ENCODE measurements at regions not wholly inside any gene's neighbourhood (a gene's known extent, or its start where the extent isn't known, plus 50 kb on each side); places are given as distances from the start of the nearest gene placed in this dataset.

DNA sequence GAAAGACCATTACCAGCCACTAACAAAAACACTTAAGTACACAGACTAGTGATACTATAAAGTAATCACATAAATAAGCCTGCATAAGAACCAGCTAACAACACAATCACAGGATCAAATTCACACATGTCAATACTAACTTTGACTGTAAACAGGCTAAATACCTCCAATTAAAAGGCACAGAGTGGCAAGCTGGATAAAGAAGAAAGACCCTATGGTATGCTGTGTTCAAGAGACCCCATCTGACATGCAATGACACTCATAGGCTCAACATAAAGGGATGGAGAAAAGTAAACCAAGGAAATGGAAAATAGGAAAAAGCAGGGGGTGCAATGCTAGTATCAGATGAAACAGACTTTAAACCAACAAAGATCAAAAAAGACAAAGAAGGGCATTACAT lies 631.8 kb upstream of the NOX3 start:
- Mint-ChIP-seq H3K4me1 (no peaks in the 10 kb centered on the region), H3K27me3 (ENCODE audit: insufficient read depth, low read depth, poor library complexity) (no peaks in the 10 kb centered on the region), H3K4me3 (no peak overlapping the region), H3K36me3 (ENCODE audit: low read depth) (peaks cover 23% of the 10 kb centered on the region; the same call in 2 of the 3 replicates), H3K9me3 (peaks cover 48% of the 10 kb centered on the region), H3K27ac (no peak overlapping the region)
- no peak overlapping the region for H3K4me3 ChIP-seq
- H3K4me2 ChIP-seq: no peak overlapping the region
- DNase-seq (ENCODE audit: low spot score): no peak
- H3K36me3 ChIP-seq (ENCODE audit: insufficient read depth): peaks cover 6% of the 10 kb centered on the region; the same call in 1 of the 2 replicates
- no peaks in the 10 kb centered on the region for H3K27me3 ChIP-seq (ENCODE audit: insufficient read depth)
- H3F3A ChIP-seq (replicated peaks; ENCODE audit: low read depth): no peaks in the 10 kb centered on the region
- H3K27ac ChIP-seq (ENCODE audit: low read depth): no peak overlapping the region
- no peaks in the 10 kb centered on the region for H3K4me1 ChIP-seq (ENCODE audit: insufficient read depth)
- TF ChIP-seq, protein P1, sequence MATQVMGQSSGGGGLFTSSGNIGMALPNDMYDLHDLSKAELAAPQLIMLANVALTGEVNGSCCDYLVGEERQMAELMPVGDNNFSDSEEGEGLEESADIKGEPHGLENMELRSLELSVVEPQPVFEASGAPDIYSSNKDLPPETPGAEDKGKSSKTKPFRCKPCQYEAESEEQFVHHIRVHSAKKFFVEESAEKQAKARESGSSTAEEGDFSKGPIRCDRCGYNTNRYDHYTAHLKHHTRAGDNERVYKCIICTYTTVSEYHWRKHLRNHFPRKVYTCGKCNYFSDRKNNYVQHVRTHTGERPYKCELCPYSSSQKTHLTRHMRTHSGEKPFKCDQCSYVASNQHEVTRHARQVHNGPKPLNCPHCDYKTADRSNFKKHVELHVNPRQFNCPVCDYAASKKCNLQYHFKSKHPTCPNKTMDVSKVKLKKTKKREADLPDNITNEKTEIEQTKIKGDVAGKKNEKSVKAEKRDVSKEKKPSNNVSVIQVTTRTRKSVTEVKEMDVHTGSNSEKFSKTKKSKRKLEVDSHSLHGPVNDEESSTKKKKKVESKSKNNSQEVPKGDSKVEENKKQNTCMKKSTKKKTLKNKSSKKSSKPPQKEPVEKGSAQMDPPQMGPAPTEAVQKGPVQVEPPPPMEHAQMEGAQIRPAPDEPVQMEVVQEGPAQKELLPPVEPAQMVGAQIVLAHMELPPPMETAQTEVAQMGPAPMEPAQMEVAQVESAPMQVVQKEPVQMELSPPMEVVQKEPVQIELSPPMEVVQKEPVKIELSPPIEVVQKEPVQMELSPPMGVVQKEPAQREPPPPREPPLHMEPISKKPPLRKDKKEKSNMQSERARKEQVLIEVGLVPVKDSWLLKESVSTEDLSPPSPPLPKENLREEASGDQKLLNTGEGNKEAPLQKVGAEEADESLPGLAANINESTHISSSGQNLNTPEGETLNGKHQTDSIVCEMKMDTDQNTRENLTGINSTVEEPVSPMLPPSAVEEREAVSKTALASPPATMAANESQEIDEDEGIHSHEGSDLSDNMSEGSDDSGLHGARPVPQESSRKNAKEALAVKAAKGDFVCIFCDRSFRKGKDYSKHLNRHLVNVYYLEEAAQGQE (IDR thresholded peaks at IDR 0.05; ENCODE audit: unreplicated experiment): no peak
- TF ChIP-seq NANOG (IDR thresholded peaks at IDR 0.05; ENCODE audit: borderline replicate concordance): no peak
- no peak for ATAC-seq
- no peaks in the 10 kb centered on the region for H4K20me1 ChIP-seq (replicated peaks; ENCODE audit: insufficient read depth)
- H2AFZ ChIP-seq: no peak overlapping the region
- H3K79me2 ChIP-seq (replicated peaks; ENCODE audit: insufficient read depth): no peaks in the 10 kb centered on the region
- H3K9me2 ChIP-seq (ENCODE audit: insufficient read depth): 0 out of 2 replicates have a peak, but pooled peaks cover 4% of the 10 kb centered on the region

DNA sequence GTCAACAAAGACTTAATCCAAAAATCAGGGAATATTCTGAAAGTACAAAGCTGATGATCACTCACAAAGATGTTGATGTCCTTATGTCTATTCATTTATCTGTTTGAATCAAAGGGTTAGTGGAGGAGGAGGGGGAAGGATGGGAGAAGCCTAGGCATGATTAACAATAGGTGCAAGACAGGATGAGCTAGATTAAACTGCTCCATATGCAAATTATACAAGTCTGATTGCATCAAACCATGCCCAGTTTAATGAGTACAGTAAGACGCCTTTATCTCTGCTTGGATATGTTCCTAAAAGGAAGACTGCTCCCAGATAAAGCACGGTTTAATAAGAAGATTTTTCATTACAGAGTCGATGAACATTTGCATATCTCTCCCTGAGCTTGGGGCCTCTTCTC lies 626.4 kb upstream of the NOX3 start:
- no peak overlapping the region for H3K27ac ChIP-seq (ENCODE audit: low read depth)
- Mint-ChIP-seq H3K36me3 (ENCODE audit: low read depth) (peaks cover 6% of the 10 kb centered on the region; the same call in 2 of the 3 replicates), H3K4me1 (peaks cover 3% of the 10 kb centered on the region; the same call in 2 of the 3 replicates), H3K27me3 (ENCODE audit: insufficient read depth, low read depth, poor library complexity) (no peaks in the 10 kb centered on the region), H3K27ac (no peak overlapping the region), H3K9me3 (peaks cover 12% of the 10 kb centered on the region), H3K4me3 (no peak overlapping the region)
- no peak for TF ChIP-seq ZNF114 (CRISPR knock-in tag; IDR thresholded peaks at IDR 0.05)
- no peaks in the 10 kb centered on the region for H4K20me1 ChIP-seq (replicated peaks; ENCODE audit: insufficient read depth)
- H3F3A ChIP-seq (replicated peaks; ENCODE audit: low read depth): no peaks in the 10 kb centered on the region
- no peak overlapping the region for H3K4me2 ChIP-seq
- peaks cover 2% of the 10 kb centered on the region; the same call in 1 of the 2 replicates for H3K9me2 ChIP-seq (ENCODE audit: insufficient read depth)
- H3K36me3 ChIP-seq (ENCODE audit: insufficient read depth): no peaks in the 10 kb centered on the region
- H3K79me2 ChIP-seq (replicated peaks; ENCODE audit: insufficient read depth): no peaks in the 10 kb centered on the region
- H2AFZ ChIP-seq: 0 out of 2 replicates have a peak overlapping the region, but pooled peaks have one; percentile 24
- DNase-seq (ENCODE audit: low spot score): no peak
- H3K4me3 ChIP-seq: no peak overlapping the region
- H3K4me1 ChIP-seq (ENCODE audit: insufficient read depth): no peaks in the 10 kb centered on the region
- ATAC-seq: no peak
- H3K27me3 ChIP-seq (ENCODE audit: insufficient read depth): no peaks in the 10 kb centered on the region

DNA sequence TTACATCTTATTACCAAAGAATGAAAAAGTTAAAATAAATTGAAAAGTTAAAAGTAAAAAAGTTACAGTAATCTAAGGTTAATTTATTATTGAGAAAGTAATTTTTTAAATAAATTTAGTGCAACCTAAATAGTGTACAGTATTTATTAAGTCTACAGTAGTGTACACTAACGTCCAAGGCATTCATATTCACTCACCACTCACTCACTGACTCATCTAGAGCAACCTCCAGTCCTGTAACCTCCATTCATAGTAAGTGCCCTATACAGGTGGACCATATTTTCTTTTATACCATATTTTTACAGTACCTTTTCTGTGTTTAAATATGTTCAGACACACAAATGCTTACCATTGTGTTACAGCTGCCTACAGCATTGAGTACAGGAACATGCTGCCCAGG lies 624.7 kb upstream of the NOX3 start:
- Histone ChIP-seq H3K9me2 (ENCODE audit: insufficient read depth) (peaks cover 2% of the 10 kb centered on the region; the same call in 1 of the 2 replicates), H3K4me2 (no peak overlapping the region), H3K27ac (ENCODE audit: low read depth) (no peak overlapping the region), H3K4me1 (ENCODE audit: insufficient read depth) (no peaks in the 10 kb centered on the region), H3K27me3 (ENCODE audit: insufficient read depth) (no peaks in the 10 kb centered on the region), H3K36me3 (ENCODE audit: insufficient read depth) (no peaks in the 10 kb centered on the region), H2AFZ (no peak overlapping the region), H3F3A (replicated peaks; ENCODE audit: low read depth) (no peaks in the 10 kb centered on the region), H4K20me1 (replicated peaks; ENCODE audit: insufficient read depth) (no peaks in the 10 kb centered on the region), H3K79me2 (replicated peaks; ENCODE audit: insufficient read depth) (no peaks in the 10 kb centered on the region), H3K4me3 (no peak overlapping the region)
- no peak for ATAC-seq
- Mint-ChIP-seq H3K4me3 (no peak overlapping the region), H3K36me3 (ENCODE audit: low read depth) (no peaks in the 10 kb centered on the region), H3K4me1 (peaks cover 3% of the 10 kb centered on the region; the same call in 2 of the 3 replicates), H3K27ac (no peak overlapping the region), H3K9me3 (peaks cover 5% of the 10 kb centered on the region; the same call in 1 of the 3 replicates), H3K27me3 (ENCODE audit: insufficient read depth, low read depth, poor library complexity) (no peaks in the 10 kb centered on the region)
- no peak for DNase-seq (ENCODE audit: low spot score)
- TF ChIP-seq EZH2 (IDR thresholded peaks at IDR 0.05; ENCODE audit: low read depth, unreplicated experiment) (no peak), ZNF331 (CRISPR knock-in tag; IDR thresholded peaks at IDR 0.05; ENCODE audit: low read depth) (no peak), CREB1 (CRISPR knock-in tag; IDR thresholded peaks at IDR 0.05; ENCODE audit: low read depth) (no peak), POLR2AphosphoS5 (IDR thresholded peaks at IDR 0.05; ENCODE audit: low read depth) (no peak), ZNF114 (CRISPR knock-in tag; IDR thresholded peaks at IDR 0.05) (no peak)
- TF ChIP-seq, protein P2, sequence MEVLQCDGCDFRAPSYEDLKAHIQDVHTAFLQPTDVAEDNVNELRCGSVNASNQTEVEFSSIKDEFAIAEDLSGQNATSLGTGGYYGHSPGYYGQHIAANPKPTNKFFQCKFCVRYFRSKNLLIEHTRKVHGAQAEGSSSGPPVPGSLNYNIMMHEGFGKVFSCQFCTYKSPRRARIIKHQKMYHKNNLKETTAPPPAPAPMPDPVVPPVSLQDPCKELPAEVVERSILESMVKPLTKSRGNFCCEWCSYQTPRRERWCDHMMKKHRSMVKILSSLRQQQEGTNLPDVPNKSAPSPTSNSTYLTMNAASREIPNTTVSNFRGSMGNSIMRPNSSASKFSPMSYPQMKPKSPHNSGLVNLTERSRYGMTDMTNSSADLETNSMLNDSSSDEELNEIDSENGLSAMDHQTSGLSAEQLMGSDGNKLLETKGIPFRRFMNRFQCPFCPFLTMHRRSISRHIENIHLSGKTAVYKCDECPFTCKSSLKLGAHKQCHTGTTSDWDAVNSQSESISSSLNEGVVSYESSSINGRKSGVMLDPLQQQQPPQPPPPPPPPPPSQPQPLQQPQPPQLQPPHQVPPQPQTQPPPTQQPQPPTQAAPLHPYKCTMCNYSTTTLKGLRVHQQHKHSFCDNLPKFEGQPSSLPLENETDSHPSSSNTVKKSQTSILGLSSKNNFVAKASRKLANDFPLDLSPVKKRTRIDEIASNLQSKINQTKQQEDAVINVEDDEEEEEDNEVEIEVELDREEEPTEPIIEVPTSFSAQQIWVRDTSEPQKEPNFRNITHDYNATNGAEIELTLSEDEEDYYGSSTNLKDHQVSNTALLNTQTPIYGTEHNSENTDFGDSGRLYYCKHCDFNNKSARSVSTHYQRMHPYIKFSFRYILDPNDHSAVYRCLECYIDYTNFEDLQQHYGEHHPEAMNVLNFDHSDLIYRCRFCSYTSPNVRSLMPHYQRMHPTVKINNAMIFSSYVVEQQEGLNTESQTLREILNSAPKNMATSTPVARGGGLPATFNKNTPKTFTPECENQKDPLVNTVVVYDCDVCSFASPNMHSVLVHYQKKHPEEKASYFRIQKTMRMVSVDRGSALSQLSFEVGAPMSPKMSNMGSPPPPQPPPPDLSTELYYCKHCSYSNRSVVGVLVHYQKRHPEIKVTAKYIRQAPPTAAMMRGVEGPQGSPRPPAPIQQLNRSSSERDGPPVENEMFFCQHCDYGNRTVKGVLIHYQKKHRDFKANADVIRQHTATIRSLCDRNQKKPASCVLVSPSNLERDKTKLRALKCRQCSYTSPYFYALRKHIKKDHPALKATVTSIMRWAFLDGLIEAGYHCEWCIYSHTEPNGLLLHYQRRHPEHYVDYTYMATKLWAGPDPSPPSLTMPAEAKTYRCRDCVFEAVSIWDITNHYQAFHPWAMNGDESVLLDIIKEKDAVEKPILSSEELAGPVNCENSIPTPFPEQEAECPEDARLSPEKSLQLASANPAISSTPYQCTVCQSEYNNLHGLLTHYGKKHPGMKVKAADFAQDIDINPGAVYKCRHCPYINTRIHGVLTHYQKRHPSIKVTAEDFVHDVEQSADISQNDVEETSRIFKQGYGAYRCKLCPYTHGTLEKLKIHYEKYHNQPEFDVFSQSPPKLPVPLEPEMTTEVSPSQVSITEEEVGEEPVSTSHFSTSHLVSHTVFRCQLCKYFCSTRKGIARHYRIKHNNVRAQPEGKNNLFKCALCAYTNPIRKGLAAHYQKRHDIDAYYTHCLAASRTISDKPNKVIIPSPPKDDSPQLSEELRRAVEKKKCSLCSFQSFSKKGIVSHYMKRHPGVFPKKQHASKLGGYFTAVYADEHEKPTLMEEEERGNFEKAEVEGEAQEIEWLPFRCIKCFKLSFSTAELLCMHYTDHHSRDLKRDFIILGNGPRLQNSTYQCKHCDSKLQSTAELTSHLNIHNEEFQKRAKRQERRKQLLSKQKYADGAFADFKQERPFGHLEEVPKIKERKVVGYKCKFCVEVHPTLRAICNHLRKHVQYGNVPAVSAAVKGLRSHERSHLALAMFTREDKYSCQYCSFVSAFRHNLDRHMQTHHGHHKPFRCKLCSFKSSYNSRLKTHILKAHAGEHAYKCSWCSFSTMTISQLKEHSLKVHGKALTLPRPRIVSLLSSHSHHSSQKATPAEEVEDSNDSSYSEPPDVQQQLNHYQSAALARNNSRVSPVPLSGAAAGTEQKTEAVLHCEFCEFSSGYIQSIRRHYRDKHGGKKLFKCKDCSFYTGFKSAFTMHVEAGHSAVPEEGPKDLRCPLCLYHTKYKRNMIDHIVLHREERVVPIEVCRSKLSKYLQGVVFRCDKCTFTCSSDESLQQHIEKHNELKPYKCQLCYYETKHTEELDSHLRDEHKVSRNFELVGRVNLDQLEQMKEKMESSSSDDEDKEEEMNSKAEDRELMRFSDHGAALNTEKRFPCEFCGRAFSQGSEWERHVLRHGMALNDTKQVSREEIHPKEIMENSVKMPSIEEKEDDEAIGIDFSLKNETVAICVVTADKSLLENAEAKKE (CRISPR knock-in tag; IDR thresholded peaks at IDR 0.05): no peak

All from GM23338 (cell line).